Kasumi-1 (cell line): ENCODE measurements at regions not wholly inside any gene's neighbourhood (a gene's known extent, or its start where the extent isn't known, plus 50 kb on each side); places are given as distances from the start of the nearest gene placed in this dataset.
A peak's percentile ranks its signal among the peaks of the same experiment; 100 is the strongest.

Experiments used
- DNase-seq, 2 experiments: peaks; one replicate each; lab custom pipeline; 2025; lab: John Stamatoyannopoulos, UW

GRCh38 chr6:148157841-148158240, 184.8 kb upstream of the SASH1 start:
- no peak for DNase-seq

DNA sequence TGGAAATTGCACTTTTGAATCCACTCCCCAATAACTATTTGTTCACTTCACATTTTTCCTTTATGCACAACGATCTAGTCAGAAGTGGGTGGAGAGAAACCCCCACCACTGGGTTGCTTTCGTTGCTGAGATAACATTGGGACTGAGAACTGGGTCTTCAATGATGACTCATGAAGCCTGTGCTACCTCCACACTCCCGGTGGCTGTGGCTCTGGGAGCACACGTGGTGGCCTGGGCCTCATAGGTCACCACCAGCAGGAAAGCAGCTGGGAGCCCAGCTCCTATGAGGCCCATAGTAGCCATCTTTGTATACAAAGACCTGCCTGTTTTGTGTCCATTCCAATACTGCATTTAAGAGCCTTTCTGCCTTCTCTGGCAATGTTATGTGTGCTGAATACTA, 178.0 kb upstream of the SASH1 start:
- DNase-seq = no peak

DNA sequence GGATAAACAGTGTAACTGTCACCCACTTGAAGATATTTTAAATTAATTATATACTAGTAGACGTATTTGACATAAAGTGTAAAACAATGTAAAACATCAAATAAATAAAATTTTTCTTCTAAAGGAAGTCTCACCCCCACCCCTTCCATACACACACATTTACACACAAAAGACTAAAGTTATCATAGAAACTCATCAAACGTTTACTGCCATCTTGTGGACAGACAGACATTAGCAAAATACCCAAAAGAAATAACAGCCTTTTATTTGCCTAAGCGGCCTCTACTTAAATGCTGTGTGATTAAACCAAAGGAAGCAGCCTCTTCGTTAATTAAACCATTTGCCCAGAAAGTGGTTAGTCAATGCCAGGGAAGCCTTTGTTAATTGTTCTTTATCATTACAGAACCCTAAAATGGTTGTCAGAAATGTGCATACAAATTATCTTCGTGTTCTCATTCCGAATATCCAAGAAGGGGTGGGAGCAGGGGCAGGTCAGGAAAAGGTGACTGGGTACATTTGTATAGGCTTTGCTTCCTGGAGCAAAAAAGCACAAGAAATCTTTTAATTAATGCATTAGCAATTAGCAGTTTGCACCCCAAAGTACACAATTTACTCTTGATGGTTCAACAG, 176.2 kb upstream of the SASH1 start:
- peak; percentile 63 to 80 for DNase-seq

DNA sequence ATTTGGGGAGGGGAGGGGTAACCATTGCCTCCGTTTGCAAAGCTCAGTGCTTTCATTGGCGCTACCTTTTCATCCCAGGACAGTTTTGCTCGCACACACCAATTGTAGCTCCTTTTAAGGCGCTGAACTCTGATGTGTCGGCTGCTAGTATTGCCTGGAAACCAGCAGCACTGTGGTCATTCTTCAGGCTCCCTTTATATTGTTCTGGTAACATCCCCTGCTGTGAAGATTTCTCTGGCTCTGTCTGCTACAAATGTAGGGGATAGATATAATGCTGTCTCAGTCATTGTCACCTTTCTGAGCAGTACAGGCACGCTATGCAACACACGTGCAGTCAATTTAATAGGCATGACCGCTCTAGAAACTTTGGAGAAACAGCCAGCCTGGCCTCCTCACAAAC, 172.9 kb upstream of the SASH1 start:
- DNase-seq = no peak

GRCh38 chr6:148170286-148170685, 172.4 kb upstream of the SASH1 start:
- no peak for DNase-seq

DNA sequence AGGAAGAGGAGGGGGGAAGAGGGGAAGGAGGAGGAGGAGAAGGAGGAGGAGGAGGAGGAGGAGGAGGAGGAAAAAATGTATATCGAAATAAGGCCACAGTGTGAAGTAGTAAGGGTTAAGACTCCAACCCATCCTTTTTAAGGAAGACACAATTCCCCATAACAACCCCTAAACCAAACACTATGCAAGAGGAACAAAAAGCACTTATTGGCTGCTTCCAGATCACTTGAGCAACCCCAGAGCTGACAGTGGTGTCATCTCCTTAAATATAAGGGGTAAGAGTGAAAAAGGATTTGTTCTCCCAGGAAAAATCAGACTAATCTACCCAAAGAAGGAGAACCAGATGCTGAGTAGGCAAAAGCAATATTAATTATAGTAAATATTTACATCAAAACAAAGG, 169.1 kb upstream of the SASH1 start:
- no peak for DNase-seq

- DNase-seq = no peak
These were observed 167.0 kb upstream of the SASH1 start for GRCh38 chr6:148175550-148176188.

- DNase-seq = peak; percentile 46
These were observed 164.9 kb upstream of the SASH1 start for GRCh38 chr6:148177589-148178233.

DNA sequence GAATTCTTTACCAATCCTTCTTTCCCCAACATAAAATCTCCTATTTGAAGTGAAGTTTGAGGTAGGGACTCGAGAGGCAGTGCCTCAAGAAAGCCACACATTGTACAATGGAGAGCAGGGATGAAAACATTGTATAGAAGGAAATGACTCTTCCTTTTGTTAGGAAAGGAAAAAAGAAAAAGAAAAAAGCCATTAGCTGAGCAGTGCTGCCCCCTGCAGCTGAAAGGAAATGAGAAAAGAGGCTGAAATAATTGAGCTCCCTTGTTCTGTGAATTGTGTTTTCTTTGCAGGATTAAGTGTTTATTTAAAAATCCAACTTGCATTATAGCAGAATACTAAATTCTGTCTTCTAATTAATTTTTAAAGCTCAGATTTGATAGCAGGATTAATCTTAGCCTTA, 162.9 kb upstream of the SASH1 start:
- peak; percentile 51 to 62 for DNase-seq

DNA sequence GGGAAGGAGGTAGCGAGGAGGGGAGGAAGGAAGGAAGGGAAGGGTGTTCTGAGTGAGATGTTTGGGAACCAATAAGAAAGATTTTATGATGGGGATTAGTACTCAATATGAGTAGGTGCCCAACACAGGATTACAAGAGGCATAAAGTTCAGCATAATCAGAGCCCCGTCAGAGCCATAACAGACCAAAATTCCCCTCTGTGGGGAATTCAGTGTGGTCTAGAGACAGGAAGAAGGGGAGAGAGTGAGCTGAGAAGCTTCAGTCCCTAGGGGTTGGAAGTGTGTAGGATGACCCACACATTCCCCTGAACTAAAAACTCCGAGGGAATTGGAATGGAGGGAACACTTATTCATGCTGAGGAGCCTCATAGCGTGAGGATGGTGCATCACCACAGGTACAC, 160.3 kb upstream of the SASH1 start:
- no peak for DNase-seq

GRCh38 chr6:148183776-148184175, 158.9 kb upstream of the SASH1 start:
- DNase-seq = no peak

- DNase-seq = no peak
These were observed 155.7 kb upstream of the SASH1 start for GRCh38 chr6:148186916-148187315.

- DNase-seq = no peak
These were observed 150.3 kb upstream of the SASH1 start for GRCh38 chr6:148192310-148192709.

GRCh38 chr6:148193063-148193680, 149.5 kb upstream of the SASH1 start:
- DNase-seq = no peak

- no peak for DNase-seq
These were observed 147.1 kb upstream of the SASH1 start for GRCh38 chr6:148195511-148195910.

- DNase-seq = no peak
These were observed 143.1 kb upstream of the SASH1 start for GRCh38 chr6:148199584-148199983.

- DNase-seq = no peak
These were observed 142.3 kb upstream of the SASH1 start for GRCh38 chr6:148200293-148200692.

DNA sequence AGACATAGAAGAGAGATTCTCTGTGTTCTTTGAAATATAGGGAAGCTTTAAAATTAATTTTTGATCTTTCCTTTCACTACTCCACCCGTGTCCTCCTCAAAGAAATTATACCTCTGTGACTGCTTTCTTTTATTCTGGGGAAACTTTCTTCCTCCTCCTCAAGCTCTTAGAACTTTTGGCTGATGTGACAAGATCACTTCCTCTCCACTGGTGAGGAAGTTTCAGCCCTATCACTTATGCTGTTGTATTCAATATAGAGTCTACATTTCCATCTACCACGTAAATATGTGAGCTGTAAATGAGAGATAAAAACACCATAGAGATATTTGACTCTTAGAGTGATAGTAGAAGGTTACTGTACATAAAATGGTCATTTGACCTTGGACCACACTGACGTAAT, 141.9 kb upstream of the SASH1 start:
- no peak for DNase-seq

GRCh38 chr6:148203281-148203925, 139.2 kb upstream of the SASH1 start:
- no peak for DNase-seq

- DNase-seq = peak; percentile 64 to 70
These were observed 138.7 kb upstream of the SASH1 start for GRCh38 chr6:148203970-148204369.

DNA sequence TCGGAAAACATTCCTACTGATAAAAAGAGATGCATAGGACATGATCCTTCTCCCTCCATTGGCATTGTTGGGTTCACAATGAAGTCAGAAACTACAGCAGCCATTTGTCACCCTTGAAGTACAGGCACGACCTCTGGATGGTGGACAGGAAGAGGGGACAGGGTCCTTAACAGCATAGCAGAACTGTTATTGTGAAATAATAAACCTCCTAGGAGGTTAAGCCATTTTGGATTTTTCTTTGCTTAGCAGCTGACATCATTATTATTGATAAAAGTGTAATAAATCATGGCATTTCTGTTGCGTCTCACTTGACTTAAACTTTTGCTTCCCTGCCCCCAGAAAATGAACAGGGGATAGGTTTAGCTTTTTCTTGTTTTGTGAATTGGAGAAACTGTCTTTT, 134.3 kb upstream of the SASH1 start:
- DNase-seq = no peak

DNA sequence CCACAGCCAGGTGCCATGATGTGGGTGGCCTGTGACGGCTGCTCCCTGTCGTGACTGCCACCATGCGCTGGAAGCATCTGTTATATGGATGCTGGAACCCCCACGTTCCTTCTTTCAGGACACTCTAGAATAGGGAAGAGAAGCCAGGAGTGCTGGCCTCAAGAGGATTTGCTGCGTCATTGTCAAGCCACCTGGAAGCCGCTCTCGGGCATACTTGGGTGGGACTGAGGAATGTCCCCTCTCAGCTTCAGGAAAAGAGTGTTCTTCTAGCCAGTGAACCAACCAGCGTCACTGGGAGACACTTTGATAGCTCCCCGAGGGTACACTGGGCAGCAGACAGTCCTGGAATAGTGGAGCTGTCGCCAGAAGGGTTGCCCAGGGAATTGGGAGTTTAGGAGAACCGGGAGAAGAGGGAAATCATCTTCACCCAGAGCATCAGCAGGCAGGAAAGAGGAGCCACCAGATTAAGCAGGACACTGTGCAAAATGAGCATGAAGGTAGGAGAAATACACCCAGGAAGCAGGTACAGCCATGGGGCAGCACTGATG, 130.8 kb upstream of the SASH1 start:
- no peak for DNase-seq
